Activated T-cell treated with anti-CD3 and anti-CD28 coated beads for 1 hour (primary cell): ENCODE measurements at regions not wholly inside any gene's neighbourhood (a gene's known extent, or its start where the extent isn't known, plus 50 kb on each side); places are given as distances from the start of the nearest gene placed in this dataset.

Source experiments
- DNase-seq: peaks from one replicate; pipeline ENCODE4 v3.0.0-alpha.2; 2020; ENCODE audit warnings: low read depth

DNA sequence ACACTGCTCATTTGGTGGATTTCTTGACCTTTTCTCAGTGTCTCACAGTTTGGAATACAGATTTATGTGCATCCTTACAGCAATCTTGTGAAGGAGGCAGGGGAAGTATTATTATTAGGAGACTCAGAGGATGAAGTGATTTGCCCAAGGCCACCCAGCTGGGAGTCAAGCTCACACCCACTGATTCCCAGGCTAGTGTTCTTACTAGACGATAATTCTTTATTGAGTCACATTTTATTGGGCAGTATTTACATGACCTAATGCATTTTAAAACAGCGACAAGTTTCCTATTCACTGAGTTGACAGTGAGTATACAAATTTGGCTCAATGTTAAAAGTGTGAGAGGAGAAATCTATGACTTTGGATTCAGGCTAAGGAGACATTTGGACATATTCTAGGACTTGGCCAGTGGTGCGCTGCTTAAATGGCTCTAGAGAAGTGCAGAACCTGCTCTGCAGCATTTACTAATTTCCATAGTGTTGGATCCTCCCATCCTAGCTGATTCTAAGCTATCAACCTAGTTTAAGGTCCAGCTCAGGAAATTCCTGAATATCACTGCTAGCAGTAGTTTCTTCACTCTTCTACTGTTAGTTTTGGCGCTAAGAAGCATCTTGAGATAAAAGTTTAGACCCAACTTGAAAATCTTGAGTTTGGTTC, 199.3 kb downstream of the MTX2 start:
- DNase-seq = no peak

DNA sequence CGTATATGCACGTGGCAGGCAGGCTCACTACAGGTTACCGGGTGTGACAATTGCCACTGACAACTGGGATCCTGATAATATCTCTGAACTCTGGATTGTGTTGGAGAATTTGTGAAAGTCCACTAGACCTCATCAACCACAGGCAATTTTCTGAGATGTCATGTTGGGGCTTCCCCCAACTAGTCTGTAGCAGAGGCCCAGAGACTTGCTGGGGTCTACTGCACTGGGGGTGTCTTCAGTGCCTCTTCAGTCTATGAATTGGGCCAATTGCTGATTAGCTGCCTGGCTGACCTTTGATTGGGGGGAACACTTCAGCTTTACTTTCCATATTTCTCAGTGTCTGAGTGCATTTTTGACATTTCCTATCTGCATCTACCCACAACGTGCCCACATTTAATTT, 201.5 kb downstream of the MTX2 start:
- DNase-seq = no peak

DNA sequence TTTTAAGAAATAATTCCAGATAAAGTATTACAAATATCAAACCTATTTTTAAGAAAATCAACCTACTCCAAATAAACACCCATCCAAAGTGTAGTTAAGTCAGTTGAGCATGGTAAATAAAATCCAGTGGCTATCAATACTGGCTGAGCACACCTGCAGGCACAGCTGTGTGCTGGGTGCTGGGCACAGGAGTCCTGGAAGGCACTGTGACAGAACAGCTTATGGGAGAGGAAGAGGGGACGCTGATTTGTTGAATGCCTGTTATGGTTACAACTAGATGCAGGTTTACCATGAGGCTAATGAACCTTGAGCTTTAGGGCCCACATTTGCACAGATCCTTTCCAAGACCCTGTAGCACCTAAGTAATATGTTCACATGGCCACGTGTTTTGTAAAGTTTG, 202.7 kb downstream of the MTX2 start:
- no peak for DNase-seq

DNA sequence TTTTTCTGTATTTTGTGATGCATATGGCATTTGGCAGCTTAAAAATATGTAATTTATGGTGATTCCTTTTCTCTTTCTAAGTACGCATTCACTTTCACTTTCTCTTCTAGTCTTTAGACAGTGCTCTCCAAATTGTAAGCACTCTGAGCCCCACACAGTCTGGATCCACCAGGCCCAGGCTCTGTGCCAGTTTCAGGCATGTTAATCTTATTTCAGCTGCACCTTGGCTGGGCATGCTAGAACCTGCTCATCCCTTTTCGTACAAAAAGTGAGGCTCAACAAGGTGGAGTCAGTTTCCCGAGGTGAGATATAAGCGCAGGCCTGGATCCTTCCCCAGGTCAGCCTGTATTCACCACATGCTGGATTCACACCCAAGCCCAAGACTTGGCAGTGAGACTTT, 203.9 kb downstream of the MTX2 start:
- DNase-seq = no peak

DNA sequence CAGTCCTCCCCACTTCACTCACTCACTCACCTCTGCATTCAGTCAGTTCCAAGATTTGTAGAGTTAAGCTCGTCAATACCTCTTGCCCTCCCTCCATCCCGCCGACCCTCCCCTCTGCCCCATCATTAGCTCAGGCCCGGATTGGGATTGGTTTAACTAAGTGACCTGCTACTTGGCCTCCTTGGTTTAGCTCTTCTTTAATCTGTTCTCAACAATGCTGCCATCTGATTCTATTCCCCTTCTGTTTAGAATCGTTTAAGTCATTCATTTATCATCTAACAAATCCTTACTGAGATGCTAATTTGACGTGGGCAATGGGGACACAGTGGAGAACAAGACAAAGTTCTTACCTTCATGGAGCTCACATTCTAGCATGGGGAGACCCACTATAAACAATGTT, 204.6 kb downstream of the MTX2 start:
- no peak for DNase-seq

DNA sequence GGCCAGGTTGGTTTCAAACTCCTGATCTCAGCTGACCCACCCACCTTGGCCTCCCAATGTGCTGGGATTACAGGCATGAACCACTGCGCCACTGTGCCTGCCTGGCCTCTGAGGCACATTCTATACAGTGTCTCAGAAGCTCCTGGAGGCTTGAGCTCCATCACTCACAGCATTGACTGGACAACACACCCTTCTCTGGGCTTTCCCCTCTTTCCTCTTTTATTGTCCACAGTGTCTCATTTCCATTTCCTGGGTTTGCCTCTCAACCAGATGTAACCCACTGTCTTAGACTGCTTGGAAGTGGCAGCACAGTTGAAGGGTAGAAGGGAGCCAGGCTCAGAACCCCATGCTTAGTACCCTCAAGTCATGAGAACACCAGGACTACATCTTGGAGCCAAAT, 208.1 kb downstream of the MTX2 start:
- DNase-seq = no peak

DNA sequence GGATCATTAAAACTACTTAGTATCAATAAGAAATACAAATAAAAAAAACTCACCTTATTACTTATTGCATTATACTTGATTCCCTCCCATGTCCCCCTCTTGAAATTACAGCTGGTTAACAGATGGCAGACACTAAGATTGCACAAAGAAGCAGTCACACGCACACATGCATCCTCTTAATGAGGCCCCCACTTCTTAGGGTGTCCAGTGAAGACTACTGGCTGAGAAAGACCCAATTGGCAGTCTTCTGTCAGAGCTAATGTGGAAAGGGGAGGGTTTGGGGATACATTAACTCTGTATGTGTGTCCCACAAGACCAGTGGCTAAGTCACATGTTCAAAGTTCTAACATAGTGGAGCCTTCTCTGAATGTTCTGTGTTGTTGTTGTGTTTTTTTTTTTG, 210.7 kb downstream of the MTX2 start:
- no peak for DNase-seq

DNA sequence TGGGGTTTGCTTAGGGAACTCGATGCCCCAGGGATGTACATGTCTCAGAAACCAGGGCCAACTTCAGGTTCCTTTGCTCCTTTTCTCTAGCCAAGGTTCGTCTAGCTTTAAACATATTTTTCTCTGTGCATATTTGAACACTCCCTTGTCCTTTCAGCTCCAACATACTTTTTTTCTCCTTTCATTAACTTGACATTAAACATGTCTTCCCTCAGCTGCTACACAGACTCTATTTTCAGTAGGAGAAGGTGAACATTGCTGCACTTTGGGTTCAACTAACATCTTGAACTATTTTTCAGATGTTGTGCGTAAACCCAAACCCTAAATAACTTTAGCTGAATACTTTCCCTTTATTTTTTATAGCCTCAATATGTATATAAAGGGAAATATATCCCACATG, 212.9 kb downstream of the MTX2 start:
- DNase-seq = no peak

DNA sequence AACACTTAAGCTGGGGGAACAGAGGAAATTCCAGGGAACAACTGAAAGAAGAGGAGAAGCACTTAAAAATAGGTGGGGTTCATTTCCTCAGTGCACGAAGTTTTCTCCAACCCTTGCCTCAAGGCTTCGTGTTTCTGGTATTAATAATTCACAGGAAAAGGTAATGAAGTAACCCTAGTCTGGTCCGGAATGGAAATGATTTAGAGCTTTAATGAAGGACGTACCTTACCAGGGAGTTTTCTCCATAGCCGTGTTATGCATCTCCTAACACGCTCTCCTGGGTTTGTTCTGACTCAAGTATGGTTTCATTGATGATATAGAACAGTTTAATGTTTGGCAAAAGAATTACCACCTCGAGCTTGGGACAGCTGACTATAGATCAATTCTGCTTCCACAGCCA, 214.2 kb downstream of the MTX2 start:
- DNase-seq = no peak

DNA sequence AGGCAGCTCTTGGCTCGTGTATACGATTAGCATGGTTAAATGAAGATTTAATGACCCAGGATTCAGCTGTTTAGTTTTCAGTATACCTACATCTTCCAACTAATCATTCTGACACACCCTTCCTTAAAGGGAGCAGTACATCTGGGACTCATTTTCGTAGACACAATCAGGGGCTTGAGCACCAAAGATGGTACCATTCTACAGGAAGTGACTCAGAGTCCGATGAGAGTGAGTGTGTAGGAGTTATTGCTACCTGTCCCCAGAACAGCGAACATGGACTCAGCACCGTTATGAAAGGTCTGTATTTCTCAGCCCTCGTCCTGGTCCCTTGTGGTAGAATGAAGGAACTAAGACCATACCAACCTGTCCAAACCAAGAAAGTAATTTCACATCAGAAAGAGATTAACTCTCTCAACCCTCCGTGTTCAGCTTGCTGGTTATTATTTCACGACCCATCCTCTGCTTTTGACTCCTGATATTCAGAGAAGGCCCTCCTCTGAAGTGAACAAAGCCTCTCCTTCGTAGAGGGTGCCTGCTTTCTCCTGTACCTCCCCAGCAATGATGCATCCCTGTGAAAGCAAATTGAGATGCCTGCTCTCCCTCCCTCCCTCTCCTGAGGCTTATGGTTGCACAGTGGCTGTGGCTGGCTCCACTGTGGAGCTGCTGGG, 214.8 kb downstream of the MTX2 start:
- no peak for DNase-seq

DNA sequence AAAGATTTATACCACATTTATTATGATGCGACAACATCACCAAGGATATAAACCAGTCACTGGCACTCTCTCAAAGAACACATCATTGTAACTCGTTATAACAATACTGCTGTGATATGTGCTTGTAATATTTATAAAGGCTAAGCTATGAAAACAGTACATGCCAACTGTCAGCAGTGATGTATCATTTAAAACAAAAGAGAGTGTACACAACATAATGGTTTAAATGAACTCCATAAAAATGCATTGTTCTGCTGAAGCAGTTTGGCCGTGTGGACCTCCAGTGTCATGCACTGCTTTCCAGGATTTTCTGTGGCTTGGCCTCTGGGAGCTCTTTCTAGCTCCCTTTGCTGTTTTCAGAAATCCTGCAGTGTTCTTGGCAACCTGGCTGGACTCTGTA, 215.6 kb downstream of the MTX2 start:
- DNase-seq = no peak

DNA sequence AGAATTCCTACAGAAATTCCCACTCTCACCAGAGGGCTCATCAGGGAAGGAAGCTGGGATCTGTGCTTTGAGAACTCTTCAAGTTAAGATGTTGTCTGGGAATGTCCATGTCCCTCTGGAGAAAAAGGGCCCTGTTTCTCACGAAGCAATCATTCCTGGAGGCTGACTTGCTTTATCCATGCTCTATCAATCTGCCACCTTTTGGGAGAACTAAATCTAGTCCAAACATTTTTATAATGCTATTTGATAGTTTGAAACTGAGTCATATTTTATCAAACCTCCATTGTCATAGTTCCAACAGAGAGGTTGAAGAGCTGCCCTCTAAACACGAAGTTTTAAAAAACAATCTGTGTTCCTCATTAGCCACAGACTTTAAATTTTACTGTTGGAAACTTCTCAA, 219.2 kb downstream of the MTX2 start:
- DNase-seq = no peak

DNA sequence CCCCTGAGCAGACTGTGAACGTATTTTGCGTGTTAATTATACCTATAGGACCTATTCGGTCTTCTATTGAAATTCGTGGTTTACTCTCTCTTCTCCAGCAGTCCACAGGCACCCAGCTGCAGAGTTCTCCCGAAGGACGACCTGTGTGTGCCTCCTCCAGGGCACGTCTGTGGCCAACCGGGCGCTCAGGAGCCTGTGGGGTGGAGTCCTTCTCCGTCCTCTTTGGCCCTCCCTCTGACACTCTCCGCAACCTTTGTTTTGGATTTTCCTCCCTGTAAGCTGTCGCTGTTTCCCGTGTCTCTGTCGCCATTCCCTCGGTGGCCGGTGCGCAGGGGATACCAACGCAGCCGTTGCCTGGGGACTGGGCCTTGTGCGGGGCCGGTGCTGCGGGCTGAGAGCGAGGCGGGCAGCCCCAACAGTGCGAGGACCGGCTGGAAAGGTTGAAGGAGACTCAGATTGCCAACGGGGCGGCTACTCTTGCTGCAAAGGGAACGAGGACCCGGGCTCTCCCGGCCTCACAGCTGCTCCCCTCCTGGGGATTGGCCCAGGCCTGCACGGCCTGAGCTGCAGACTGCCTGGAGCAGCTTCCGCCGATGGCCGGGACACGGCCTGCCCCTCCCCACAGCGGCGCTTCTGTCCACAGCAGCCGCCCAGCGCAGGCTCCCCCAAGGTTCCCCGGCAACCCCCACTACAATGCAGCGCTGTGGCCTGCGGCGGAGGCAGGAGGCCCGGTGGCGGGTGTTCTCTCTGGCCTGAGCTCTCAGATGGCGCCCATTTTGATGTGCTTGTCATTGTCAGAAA, 221.0 kb downstream of the MTX2 start:
- DNase-seq = no peak

DNA sequence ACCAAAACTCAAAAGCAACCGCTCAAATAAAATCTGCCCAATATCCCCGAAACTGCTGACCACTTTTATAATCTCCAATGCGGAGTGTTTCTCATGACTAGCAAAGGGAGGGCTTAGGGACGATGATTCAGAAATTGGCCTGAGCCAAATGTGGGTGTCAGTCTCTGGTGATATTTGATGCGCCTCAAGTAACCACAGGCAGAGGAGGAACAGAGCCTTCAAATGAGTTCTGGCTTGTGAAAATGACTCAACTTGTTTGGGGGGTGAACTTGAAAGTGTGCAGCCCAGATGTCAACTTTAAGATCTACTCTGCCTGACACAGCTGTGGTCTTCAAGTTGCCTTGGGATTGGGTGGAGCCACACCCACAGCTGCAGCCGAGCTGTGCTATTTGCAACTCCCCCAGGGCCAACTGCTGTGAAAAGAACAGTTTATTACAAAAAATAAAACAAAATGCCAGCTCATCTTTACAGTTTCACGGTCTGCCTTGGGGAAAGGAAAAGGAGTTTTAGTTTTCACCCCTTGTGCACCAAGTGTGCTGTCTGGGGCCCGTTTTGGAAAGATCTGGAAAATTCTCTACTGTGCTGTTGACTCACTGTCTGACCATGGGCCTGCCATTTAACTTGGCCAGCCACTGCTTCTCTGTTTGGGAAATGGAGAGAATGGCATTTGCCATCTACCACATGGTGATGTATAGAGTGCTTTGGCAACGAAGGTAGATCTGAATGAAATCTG, 222.1 kb downstream of the MTX2 start:
- DNase-seq = no peak

DNA sequence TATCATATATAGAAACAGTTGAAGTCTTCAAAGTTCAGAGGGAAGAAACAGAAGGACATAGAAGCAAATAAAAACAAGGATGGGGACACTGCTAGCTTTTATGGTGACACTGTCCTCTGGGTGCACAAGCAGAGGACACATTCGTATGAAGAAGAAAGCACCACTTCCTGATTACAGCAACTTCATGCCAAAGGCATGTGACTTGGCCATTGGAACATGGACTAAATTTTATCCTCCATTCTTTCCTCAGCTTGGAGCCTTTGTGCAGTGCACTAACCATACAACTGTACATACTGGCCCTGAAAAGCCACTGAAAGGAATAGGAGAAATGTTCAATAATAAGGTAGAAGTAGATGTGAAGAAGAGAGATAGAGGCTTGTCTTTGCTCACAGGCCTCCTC, 223.3 kb downstream of the MTX2 start:
- no peak for DNase-seq

DNA sequence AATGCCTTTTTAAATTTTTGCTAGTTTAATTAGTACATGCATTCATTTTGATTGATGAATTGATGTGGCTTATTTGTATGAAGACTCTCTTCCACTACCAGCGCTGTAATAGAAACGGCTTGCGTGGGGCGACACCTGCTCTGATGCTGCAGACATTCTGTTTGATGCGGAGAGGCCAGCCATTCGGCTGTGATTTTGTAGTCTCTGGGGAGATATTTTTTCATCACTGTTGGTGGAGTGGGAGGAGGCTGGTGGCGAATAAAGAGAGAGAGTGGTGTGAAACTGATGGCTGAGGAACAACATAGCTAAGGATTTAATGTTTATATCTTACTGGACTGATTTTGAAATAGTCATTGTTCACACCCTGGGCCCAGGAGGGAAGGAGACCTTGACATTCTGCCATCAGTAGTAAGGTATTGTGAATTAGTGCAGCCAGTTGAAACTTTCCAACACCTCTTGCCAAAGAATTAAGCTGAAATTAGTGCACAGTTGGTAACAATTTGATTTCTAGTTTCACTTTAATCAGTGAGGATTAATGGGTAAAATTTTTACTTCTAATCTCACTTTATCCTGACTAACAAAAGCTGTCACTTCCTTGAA, 224.1 kb downstream of the MTX2 start:
- no peak for DNase-seq

DNA sequence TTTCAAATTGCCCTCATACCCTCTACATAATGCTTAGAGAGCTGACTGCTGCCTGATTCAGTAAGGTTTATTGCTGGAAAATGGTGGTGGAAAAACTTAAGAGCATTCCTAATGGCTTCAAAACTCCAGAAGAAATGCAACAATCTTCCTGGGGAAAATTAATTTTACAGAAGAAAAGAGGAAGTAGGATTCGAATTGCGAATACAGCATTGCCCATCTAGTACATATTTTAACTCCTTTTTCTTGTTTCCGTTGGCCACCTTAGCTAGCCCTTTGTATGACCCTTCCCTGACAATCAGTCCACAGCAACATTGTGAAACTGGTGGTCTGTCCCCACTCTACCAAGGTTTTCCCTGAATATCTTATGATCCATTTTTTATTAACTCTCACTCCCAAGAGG, 224.7 kb downstream of the MTX2 start:
- DNase-seq = no peak

DNA sequence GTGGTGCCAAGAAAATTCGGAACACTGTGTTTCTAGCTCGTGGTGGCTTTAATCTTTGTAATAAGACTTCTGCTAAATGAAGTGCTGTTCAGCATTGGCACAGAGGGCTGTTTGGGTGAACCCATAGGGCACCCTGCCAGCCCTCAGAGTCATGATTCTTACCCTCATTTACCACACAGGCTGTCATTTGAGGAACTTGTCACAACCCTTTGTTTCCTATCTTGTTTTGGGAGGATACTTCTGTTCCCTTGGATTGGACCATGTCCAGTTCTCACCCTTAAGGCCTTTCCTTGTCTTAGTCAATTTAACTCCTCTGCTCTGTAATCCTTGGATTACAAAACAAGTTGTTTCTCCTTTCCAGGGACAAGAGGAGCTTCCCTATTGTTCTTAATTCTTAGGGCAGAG, 225.7 kb downstream of the MTX2 start:
- no peak for DNase-seq

DNA sequence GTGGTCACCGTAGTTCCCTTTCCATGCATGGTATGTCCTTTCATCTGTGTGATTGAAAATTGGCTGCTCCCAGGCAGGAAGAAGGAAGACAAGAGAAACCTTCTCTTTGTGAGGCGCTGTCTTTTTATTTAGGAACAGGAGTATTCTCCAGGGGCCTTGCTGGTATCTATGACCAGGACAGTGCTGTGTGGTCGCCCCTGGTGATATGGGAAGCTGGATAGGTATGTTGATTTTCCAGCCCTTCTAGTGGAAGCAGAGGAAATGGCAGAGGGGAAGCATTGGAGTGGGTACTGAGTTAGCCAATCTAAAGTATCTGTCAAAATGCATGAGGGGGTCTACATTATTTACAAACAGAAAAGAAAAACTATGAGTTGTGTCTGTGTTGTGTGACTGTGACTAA, 226.6 kb downstream of the MTX2 start:
- no peak for DNase-seq

DNA sequence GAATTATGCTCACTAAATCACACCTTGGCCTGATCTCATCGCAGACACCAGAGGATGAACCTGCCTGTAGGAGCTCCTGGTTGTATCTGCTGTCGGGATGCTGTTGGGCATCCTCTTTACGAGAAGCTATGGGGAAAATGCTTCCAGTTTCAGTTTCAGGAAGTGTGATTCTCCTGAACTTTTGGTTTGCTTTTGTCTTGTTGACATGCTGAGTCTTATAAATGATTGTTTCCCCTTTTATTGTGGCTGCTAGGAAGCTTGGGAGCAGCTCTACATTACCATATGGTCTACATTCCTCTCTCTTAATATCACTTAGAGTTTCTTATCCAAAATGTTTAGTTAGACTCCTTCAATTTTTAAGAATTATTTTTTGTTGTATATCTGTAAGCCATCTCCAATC, 227.5 kb downstream of the MTX2 start:
- DNase-seq = no peak

DNA sequence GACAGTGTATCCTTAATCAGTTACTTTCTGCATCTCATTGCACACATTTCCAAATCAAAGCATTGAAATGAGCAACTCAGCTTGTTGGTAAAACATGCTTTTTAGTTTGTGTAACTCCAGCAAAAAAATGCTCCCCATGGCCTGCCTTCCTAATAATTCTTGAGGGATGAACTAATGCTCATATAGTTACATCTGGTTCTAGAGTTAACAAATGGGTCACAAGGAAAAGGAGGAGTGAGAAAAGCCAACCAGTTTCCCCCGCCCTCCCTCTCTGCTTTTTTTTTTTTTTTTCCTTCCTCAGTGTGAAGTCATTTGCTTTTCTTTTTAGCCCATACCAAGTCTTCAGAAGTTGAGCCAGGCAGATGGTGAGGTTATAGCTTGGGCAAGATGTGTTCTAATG, 231.7 kb downstream of the MTX2 start:
- no peak for DNase-seq

DNA sequence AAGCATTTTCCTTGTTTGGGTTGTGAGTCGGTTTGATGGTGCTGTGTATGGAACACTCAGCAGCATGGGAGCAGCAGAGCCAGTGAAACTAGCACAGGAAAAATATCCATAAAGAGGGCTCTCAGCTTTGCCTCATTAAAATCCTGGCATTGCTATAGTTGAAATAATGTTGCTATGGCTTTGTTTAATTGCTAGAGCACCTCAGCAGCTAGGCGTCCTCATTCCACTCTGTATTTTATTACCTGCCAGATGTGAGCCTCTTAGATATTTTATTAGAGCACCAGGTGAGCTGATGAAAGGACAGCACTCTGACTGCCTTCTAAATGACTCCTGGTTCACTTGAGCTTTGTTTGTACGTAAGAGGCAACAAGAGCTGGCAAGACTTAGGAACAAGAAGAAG, 232.4 kb downstream of the MTX2 start:
- no peak for DNase-seq
